ENCODE measurements at regions not wholly inside any gene's neighbourhood (a gene's known extent, or its start where the extent isn't known, plus 50 kb on each side); places are given as distances from the start of the nearest gene placed in this dataset.
A peak's percentile ranks its signal among the peaks of the same experiment; 100 is the strongest.
"Not testable (repeated sequence)": the region's sequence is repeated elsewhere in the genome, so short reads cannot be mapped to it uniquely, and the experiment has no call there.

GRCh38 chr13:18726524-18726923 lies 455.1 kb downstream of the TUBA3C start:
- POLR2A ChIA-PET, CTCF ChIA-PET: not testable (repeated sequence)

GRCh38 chr13:18725242-18725822 lies 456.3 kb downstream of the TUBA3C start:
- H3K27ac ChIP-seq (ENCODE audit: insufficient read depth in 1 of 2, low read depth in 1 of 2, low read length in 2 of 2, poor library complexity in 1 of 2, severe bottlenecking in 2 of 2); H3K4me1 ChIP-seq (ENCODE audit: control extremely low read depth in 1 of 4, control insufficient read depth in 4 of 4, insufficient read depth in 4 of 4, low read length in 3 of 4); H3K27me3 ChIP-seq (replicated peaks in 2 of 5; ENCODE audit: control insufficient read depth in 4 of 5, insufficient read depth in 5 of 5, low read length in 4 of 5); H3K36me3 ChIP-seq (ENCODE audit: control insufficient read depth in 4 of 4, insufficient read depth in 4 of 4, low read length in 3 of 4); POLR2A ChIA-PET; H3K4me3 ChIP-seq (ENCODE audit: control insufficient read depth in 1 of 7, extremely low read depth in 1 of 7, insufficient read depth in 4 of 7, low read depth in 2 of 7, low read length in 6 of 7); H3K9me3 ChIP-seq (ENCODE audit: control extremely low read depth in 1 of 5, control insufficient read depth in 4 of 5, insufficient read depth in 2 of 5, low read depth in 1 of 5, low read length in 4 of 5); CTCF ChIA-PET: not testable (repeated sequence)
- peak in 2 of 3 donors; percentile 31 to 46 for DNase-seq
- WGBS (ENCODE audit: insufficient coverage), result 43% methylated on average over 1 of the region's 27 CpGs

More at GRCh38 chr13:18726524-18726923, 455.1 kb downstream of the TUBA3C start:
- not testable (repeated sequence) for H3K9me3 ChIP-seq (ENCODE audit: control extremely low read depth in 1 of 5, control insufficient read depth in 4 of 5, insufficient read depth in 2 of 5, low read depth in 1 of 5, low read length in 4 of 5); H3K4me3 ChIP-seq (ENCODE audit: control insufficient read depth in 1 of 7, extremely low read depth in 1 of 7, insufficient read depth in 4 of 7, low read depth in 2 of 7, low read length in 6 of 7); H3K36me3 ChIP-seq (ENCODE audit: control insufficient read depth in 4 of 4, insufficient read depth in 4 of 4, low read length in 3 of 4); H3K27ac ChIP-seq (ENCODE audit: insufficient read depth in 1 of 2, low read depth in 1 of 2, low read length in 2 of 2, poor library complexity in 1 of 2, severe bottlenecking in 2 of 2); DNase-seq; H3K27me3 ChIP-seq (replicated peaks in 2 of 5; ENCODE audit: control insufficient read depth in 4 of 5, insufficient read depth in 5 of 5, low read length in 4 of 5); H3K4me1 ChIP-seq (ENCODE audit: control extremely low read depth in 1 of 4, control insufficient read depth in 4 of 4, insufficient read depth in 4 of 4, low read length in 3 of 4)
- WGBS (ENCODE audit: insufficient coverage), result 93% methylated on average over 17 of the region's 17 CpGs

GRCh38 chr13:18714889-18715288 lies 466.7 kb downstream of the TUBA3C start:
- no peaks in the 10 kb centered on the region for H3K27me3 ChIP-seq (replicated peaks in 2 of 5; ENCODE audit: control insufficient read depth in 4 of 5, insufficient read depth in 5 of 5, low read length in 4 of 5)
- no peak overlapping the region for H3K27ac ChIP-seq (ENCODE audit: insufficient read depth in 1 of 2, low read depth in 1 of 2, low read length in 2 of 2, poor library complexity in 1 of 2, severe bottlenecking in 2 of 2)
- no peaks in the 10 kb centered on the region for H3K4me1 ChIP-seq (ENCODE audit: control extremely low read depth in 1 of 4, control insufficient read depth in 4 of 4, insufficient read depth in 4 of 4, low read length in 3 of 4)
- no peak overlapping the region for H3K4me3 ChIP-seq (ENCODE audit: control insufficient read depth in 1 of 7, extremely low read depth in 1 of 7, insufficient read depth in 4 of 7, low read depth in 2 of 7, low read length in 6 of 7)
- ChIA-PET POLR2A (no interaction called here), CTCF (no interaction called here)
- no peak for DNase-seq
- WGBS (ENCODE audit: insufficient coverage), result 76% methylated on average over 3 of the region's 4 CpGs
- H3K9me3 ChIP-seq (ENCODE audit: control extremely low read depth in 1 of 5, control insufficient read depth in 4 of 5, insufficient read depth in 2 of 5, low read depth in 1 of 5, low read length in 4 of 5), result no peaks in the 10 kb centered on the region
- H3K36me3 ChIP-seq (ENCODE audit: control insufficient read depth in 4 of 4, insufficient read depth in 4 of 4, low read length in 3 of 4), result no peaks in the 10 kb centered on the region

GRCh38 chr13:18710673-18711072 lies 471.0 kb downstream of the TUBA3C start:
- H3K27me3 ChIP-seq (replicated peaks in 2 of 5; ENCODE audit: control insufficient read depth in 4 of 5, insufficient read depth in 5 of 5, low read length in 4 of 5); H3K9me3 ChIP-seq (ENCODE audit: control extremely low read depth in 1 of 5, control insufficient read depth in 4 of 5, insufficient read depth in 2 of 5, low read depth in 1 of 5, low read length in 4 of 5); POLR2A ChIA-PET; H3K4me1 ChIP-seq (ENCODE audit: control extremely low read depth in 1 of 4, control insufficient read depth in 4 of 4, insufficient read depth in 4 of 4, low read length in 3 of 4); H3K4me3 ChIP-seq (ENCODE audit: control insufficient read depth in 1 of 7, extremely low read depth in 1 of 7, insufficient read depth in 4 of 7, low read depth in 2 of 7, low read length in 6 of 7); H3K27ac ChIP-seq (ENCODE audit: insufficient read depth in 1 of 2, low read depth in 1 of 2, low read length in 2 of 2, poor library complexity in 1 of 2, severe bottlenecking in 2 of 2); H3K36me3 ChIP-seq (ENCODE audit: control insufficient read depth in 4 of 4, insufficient read depth in 4 of 4, low read length in 3 of 4); DNase-seq; CTCF ChIA-PET: not testable (repeated sequence)

- H3K36me3 ChIP-seq (ENCODE audit: control insufficient read depth in 4 of 4, insufficient read depth in 4 of 4, low read length in 3 of 4); POLR2A ChIA-PET; H3K4me3 ChIP-seq (ENCODE audit: control insufficient read depth in 1 of 7, extremely low read depth in 1 of 7, insufficient read depth in 4 of 7, low read depth in 2 of 7, low read length in 6 of 7); H3K27me3 ChIP-seq (replicated peaks in 2 of 5; ENCODE audit: control insufficient read depth in 4 of 5, insufficient read depth in 5 of 5, low read length in 4 of 5); H3K27ac ChIP-seq (ENCODE audit: insufficient read depth in 1 of 2, low read depth in 1 of 2, low read length in 2 of 2, poor library complexity in 1 of 2, severe bottlenecking in 2 of 2); CTCF ChIA-PET; H3K4me1 ChIP-seq (ENCODE audit: control extremely low read depth in 1 of 4, control insufficient read depth in 4 of 4, insufficient read depth in 4 of 4, low read length in 3 of 4); H3K9me3 ChIP-seq (ENCODE audit: control extremely low read depth in 1 of 5, control insufficient read depth in 4 of 5, insufficient read depth in 2 of 5, low read depth in 1 of 5, low read length in 4 of 5): not testable (repeated sequence)
- peak in 2 of 3 donors; percentile 23 to 40 for DNase-seq
- 71% methylated on average over 1 of the region's 4 CpGs for WGBS (ENCODE audit: insufficient coverage)
Measured at GRCh38 chr13:18706538-18706937, 475.1 kb downstream of the TUBA3C start.

GRCh38 chr13:18702464-18703247 lies 479.0 kb downstream of the TUBA3C start:
- H3K4me3 ChIP-seq (ENCODE audit: control insufficient read depth in 1 of 7, extremely low read depth in 1 of 7, insufficient read depth in 4 of 7, low read depth in 2 of 7, low read length in 6 of 7); CTCF ChIA-PET; H3K27me3 ChIP-seq (replicated peaks in 2 of 5; ENCODE audit: control insufficient read depth in 4 of 5, insufficient read depth in 5 of 5, low read length in 4 of 5); H3K27ac ChIP-seq (ENCODE audit: insufficient read depth in 1 of 2, low read depth in 1 of 2, low read length in 2 of 2, poor library complexity in 1 of 2, severe bottlenecking in 2 of 2); H3K9me3 ChIP-seq (ENCODE audit: control extremely low read depth in 1 of 5, control insufficient read depth in 4 of 5, insufficient read depth in 2 of 5, low read depth in 1 of 5, low read length in 4 of 5); H3K4me1 ChIP-seq (ENCODE audit: control extremely low read depth in 1 of 4, control insufficient read depth in 4 of 4, insufficient read depth in 4 of 4, low read length in 3 of 4); H3K36me3 ChIP-seq (ENCODE audit: control insufficient read depth in 4 of 4, insufficient read depth in 4 of 4, low read length in 3 of 4); POLR2A ChIA-PET; DNase-seq: not testable (repeated sequence)
- WGBS (ENCODE audit: insufficient coverage), result 80% methylated on average over 5 of the region's 8 CpGs

- H3K27me3 ChIP-seq (replicated peaks in 2 of 5; ENCODE audit: control insufficient read depth in 4 of 5, insufficient read depth in 5 of 5, low read length in 4 of 5); H3K4me3 ChIP-seq (ENCODE audit: control insufficient read depth in 1 of 7, extremely low read depth in 1 of 7, insufficient read depth in 4 of 7, low read depth in 2 of 7, low read length in 6 of 7); CTCF ChIA-PET; H3K36me3 ChIP-seq (ENCODE audit: control insufficient read depth in 4 of 4, insufficient read depth in 4 of 4, low read length in 3 of 4); H3K4me1 ChIP-seq (ENCODE audit: control extremely low read depth in 1 of 4, control insufficient read depth in 4 of 4, insufficient read depth in 4 of 4, low read length in 3 of 4); H3K27ac ChIP-seq (ENCODE audit: insufficient read depth in 1 of 2, low read depth in 1 of 2, low read length in 2 of 2, poor library complexity in 1 of 2, severe bottlenecking in 2 of 2); H3K9me3 ChIP-seq (ENCODE audit: control extremely low read depth in 1 of 5, control insufficient read depth in 4 of 5, insufficient read depth in 2 of 5, low read depth in 1 of 5, low read length in 4 of 5); POLR2A ChIA-PET; DNase-seq: not testable (repeated sequence)
- no CpG with 5 or more reads among the region's 3 CpGs for WGBS (ENCODE audit: insufficient coverage)
Measured at GRCh38 chr13:18698332-18698731, 483.3 kb downstream of the TUBA3C start.

All from common myeloid progenitor, CD34-positive (primary cell).